Activated T-helper 1 cell treated with anti-CD3 and anti-CD28 coated beads, Interleukin-2, amount 50 U/mL, for 16 hours (primary cell): ENCODE measurements at regions not wholly inside any gene's neighbourhood (a gene's known extent, or its start where the extent isn't known, plus 50 kb on each side); places are given as distances from the start of the nearest gene placed in this dataset.
"Not testable (repeated sequence)": the region's sequence is repeated elsewhere in the genome, so short reads cannot be mapped to it uniquely, and the experiment has no call there.

ENCODE experiments used
- DNase-seq, 2 donors: peaks; one replicate each; pipeline ENCODE4 v3.0.0-alpha.2; 2020; ENCODE audit warnings: low read depth in 1 of 2, low spot score in 1 of 2

DNA sequence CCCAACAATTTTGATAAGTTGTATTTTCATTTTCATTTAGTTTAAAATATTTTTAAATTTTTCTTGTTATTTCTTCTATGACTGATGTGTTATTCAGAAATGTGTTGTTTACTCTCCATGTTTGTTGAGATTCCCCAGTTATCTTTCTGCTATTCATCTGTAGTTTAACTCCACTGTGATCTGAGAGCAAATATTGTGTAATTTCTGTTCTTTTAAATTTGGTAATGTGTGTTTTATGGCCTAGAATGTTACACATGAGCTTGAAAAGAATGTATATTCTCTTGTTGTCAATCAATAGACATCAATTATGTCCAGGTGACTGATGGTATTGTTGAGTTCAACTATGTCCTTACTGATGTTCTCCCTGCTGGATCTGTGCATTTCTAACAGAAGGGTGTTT, 188.2 kb downstream of the CYP26B1 start:
- no peak for DNase-seq

DNA sequence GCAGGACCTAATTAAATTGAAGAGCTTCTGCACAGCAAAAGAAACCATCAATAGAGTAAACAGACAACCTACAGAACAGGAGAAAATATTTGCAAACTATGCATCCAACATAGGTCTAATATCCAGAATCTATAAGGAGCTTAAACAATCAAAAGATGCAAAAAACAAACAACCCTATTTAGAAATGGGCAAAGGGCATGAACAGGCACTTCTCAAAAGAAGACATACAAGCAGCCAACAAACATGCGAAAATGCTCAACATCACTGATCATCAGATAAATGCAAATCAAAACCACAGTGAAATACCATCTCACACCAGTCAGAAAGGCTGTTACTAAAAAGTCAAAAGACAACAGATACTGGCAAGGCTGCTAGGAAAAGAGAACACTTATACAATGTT, 189.2 kb downstream of the CYP26B1 start:
- not testable (repeated sequence) for DNase-seq

DNA sequence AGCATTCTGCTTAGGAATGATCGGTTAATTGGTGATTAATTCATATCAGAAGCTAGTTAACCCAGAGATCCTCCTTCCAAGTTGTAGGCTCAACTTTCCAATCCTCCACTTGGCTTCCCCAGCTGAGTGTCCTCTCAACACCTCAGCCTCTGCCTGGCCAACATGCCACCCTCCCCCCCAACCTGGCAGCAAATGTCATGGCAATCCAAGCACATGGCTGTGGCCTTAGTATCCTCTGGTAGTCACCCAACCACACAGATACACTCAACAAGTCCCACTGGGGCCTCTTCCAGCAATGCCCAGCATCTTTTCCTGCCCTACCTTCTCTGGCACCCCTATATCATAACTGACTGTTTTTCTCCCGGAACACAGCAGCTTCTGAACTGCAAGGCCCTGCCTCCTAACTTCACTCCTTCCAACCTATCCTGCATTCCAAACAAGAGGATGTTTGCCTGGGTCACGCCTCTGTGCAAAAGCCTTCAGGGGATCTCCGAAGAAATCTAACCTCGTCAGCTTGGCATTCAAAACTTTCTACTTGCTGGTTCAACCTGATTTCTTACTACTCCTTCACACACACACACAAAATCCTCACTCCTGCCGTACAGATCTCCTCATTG, 195.0 kb downstream of the CYP26B1 start:
- DNase-seq, result no peak

DNA sequence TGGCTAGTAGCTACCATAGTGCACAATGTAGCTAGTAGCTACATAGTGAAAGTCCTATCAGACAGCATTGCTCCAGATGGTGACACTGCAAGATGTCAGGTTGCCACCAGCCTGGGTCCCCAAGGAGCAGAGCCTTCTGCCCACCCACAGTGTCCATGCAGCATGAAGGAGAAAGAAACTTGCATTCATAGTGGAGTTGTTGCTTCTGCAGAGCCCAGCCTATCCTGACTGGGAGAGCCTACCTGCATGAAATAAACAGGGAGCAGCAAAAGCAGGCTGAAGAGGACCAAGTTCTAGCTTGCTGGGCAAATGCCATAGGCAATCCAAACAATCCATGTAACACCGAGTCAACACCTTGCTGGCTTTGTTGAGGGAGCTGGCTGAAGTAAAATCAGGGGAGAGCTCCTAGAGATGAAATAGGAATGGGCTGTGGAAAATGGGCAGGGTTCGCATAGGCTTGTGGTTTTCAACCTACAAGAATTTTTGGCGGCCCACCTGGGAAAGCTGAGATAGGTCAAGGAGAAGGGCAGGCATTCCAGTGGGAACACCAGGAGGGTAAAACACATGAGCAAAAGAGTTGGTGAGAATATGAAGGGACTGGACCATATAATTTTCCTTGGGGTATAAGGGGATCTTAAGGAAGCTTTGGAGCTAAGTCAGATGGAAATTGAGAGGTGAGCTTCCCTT, 195.8 kb downstream of the CYP26B1 start:
- no peak for DNase-seq

DNA sequence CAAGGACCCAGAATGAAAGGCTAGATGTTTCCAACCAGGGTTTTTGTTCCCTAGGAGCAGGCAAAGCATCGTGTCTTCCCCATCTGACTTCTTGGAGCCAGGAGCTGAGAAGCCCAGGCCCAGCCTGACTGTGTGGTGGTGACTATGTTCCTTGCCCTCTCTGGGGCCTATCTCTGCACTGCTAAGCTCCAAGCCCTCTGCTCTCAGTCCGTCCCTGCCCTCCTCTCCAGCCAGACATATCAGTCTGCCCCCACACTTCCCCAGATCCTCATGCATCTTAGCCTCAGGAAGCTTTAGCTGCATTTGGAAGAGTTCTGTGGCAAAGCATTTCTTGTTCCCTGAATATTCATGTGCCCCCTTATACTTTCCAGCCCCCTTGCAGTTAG, 196.6 kb downstream of the CYP26B1 start:
- no peak for DNase-seq

DNA sequence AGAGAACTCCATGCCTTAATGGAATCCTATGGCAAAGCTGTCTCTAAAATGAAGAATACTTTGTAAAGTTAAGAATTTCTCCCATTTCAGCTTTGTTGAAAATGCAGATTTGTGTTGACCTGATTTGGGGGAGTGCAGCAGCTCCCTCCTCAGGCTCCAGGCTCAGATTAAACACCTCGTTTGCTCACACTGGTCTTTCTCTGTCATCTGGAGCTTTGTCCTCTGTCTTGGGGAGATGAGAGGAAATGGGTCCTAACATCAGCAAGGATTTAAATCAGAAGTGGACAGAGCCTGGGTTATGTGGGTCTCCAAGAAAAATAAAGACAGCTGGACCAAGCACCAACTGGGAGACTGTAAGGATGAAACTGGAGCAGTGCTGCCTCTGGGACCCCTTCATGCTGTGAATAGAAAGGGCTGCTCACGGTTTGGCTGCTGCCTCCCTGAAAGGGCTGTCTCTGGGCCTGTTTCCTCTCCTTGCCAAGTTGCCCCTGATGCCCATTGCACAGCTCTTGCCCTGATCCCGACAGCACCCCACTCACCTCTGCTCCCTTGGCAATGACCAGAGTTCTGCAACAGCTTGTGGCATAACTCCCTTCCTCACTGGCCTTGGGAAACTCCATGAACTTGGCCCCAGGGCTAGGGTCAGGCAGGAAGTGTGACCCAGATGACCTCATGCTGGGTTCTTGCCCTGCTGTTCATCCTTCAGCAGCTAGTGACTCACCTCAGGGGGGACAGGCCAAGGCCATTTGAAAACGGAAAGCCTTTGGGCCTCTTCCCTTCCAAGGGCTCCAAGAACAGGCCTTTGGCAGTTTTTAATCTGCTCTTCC, 197.2 kb downstream of the CYP26B1 start:
- no peak for DNase-seq

DNA sequence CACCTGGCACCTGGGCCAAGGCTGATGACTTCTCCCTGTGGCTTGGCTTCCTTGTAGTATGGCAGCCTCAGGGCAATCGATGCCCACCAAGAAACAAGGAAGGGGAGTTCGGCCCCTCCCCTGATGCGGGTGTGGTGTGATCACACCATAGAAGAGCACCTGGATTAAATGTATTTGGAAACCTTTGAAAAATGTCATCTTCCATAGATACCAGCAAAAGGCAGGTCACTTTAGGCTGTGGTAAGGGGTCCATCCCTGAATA, 198.2 kb downstream of the CYP26B1 start:
- no peak for DNase-seq

DNA sequence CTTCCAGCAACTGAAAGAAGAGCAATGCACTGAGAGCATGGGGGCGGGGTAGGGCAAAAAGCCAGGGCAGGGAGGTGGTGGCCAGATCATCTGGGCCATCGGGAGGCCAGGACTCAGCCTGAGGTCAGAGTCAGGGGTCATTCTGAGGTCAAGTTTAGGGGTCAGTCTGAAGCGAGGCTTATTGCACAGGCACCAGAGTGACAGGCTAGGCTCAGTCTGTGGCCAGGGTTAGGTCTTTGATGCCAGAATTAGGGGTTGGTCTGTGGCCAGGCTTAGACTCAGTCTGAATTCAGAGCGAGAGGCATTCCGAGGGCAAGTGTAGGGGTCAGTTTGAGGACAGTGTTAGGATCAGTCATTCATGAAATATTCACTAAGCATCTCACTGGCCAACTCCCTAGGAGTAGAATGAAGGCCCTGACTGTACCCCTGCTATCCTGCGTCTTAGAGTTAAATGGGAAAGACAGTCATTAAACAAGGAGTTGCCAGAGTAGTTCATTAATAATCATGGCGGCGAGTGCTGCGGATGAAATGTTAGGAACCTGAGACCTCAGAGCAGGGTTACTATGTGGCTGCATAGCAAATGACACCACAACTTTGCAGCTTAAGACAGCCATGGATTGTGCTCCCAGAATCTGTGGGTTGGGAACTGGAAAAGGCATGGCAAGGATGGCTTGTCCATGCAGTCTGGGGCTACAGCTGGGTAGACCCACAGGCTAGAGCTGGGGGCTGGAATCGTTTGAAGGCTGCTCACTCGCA, 198.7 kb downstream of the CYP26B1 start:
- DNase-seq, result no peak

DNA sequence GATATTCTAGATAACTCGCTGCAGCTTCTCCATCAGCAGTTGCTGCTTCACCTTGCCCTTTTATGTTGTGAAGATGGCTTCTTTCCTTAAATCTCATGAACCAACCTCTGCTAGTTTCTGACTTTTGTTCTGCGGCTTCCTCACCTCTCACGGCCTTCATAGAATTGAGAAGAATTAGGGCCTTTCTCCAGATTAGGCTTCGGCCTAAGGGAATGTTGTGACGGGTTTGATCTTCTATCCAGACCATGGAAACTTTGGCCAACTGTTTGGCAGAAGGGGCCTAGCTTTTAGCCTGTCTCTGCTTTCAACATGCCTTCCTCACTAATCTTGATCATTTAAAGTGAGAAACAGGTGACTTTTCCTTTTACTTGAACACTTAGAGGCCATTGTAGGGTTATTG, 199.9 kb downstream of the CYP26B1 start:
- DNase-seq, result no peak

DNA sequence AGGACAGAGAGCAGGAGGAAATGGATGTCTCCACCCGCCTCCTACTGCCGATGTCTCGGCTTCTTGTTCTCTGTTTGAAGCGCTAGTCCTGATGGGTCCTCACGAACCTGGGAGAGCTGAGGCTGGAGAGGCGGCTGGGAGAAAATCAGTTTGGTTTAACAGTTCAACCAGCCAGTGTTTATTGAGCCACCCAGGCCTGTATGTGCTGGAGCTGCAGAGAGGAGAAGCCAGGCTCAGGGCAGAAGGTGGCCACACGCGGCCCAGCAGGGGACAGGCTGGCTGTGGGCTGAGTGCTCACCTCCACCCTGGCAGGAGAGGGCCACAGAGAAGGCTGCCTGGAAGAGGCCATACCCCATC, 202.1 kb downstream of the CYP26B1 start:
- no peak for DNase-seq

DNA sequence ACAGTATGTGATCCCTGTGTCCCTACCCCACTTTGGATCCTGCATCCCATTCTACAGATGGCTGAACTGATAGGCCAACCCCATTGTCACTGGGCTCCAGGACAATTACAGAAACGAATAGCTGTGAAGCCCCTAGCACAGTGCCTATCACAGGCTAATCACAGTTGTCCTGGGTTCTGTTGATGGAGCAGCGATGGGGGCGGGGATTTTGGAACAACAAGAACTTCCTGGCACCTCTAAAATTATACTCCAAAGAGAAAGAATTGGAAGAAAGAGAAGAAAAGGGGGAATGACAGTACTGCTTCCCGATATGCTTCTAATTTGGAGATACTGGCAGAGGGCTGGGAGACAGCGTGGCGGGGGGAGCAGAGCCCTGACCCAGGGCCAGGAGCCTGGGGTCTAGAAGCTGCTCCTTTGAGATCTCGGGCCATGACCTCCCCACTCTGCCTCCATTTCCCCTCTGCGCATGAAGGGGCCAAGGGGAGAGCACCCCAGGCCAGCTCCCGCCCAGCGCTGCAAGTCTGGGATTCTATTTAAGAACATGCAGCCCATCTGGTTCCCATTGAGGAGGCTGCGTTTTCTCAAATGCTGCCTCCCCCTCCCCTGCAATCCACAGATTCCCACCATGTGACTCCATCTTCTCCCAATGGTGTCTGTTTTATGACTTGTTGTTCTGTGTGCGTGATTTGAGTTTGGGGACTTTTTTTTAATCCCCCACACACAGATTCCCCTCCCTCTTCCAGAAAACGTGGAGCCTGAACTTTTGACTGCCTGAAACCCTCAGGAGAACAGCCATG, 202.7 kb downstream of the CYP26B1 start:
- no peak for DNase-seq

DNA sequence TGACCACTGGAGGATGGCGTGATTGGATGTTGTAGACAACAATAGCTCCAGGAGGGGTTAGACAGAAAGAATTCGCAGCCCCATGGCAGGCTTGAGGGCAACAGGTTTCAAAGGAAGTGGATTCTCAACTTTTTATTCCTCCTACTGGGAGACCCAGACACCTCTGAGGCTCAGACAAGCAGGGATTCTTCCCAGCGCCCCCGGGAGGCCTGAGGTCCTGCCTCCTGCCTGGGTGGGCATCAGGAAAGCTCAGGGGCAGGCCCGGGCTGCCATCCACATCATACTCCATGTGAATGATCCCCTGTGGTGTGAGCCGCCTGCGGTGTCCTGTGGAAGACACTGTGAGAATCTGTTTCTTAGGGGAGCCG, 203.5 kb downstream of the CYP26B1 start:
- DNase-seq, result no peak

DNA sequence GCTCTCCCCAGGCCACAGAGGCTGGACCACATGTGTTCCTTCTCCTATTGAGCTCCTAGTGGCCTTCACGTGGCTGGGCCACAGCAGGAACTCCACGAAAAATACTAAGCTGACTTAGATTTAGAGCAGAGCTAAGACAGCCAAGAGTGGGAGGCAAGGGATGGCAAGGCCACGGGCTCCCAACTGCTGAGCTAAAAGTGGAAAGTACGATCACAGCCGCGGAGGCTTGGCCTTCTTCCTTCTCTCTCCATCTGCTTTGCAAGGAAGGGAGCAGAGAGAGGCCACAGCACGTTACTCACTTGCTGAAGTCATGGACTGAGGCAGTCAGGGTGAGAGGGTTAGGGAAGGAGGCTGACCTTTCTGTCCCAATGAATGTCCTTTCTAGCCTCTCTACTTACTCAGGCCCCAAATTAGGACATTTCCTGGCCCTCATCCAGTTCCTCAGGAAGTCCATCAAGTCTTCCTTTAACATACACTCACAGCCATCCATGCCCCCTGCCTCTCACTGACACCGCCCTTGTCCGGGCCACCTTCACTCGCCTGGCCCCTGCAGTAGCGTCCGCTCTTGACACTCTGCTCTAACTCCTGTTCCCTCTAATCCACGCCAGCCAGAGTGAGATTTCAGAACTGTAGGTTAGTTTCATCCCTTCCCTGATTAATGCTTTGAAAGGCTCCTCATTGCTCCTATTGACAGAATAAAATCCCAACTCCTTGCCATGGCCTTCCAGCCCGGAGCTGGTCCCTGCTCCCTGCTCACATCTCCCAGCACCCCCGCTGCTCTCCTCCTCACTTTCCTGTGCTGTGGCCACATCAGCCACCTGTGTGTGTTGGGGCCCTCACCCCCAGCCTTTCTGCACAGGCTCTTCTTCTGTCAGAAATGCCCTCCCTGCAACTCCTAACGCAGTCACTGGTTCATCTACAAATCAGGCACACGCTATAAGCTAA, 204.2 kb downstream of the CYP26B1 start:
- no peak for DNase-seq

DNA sequence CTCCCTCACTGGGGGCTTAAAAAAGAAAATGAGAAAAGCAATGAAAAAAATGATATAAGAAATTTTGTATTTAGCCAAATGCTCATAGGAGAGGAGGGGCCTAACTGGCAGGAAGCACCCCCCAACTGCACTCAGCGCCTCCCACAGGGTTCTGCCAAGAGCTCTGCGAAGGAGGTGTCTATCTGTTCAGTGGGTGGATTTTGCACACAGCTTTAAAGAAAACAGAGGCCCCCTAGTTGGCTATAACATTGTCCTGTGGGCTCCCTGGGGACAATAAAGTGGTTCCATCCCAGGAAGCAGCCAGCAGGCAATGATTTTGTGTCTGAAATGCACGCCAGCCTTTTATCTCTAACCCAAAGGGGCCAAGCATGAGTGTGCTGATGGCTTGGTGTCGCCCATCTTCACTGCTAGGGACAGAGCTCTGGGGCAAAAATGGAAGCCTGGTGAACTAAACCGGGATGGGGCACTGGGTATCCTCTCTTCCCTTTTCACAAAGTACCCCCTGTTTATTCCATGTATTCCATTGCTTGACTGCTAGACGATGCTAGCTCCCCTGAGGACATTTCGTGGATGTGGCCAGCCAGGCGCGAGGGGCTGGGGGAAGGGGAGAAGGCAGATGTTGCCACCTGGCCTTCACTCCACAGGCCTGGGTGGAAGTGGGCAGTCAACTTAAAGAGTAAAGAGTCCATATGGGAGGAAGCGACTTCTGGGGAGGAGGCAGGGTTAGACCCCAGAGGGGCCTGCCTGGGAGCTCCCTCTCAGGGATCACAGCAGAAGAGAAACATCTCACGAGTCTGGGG, 205.7 kb downstream of the CYP26B1 start:
- no peak for DNase-seq

DNA sequence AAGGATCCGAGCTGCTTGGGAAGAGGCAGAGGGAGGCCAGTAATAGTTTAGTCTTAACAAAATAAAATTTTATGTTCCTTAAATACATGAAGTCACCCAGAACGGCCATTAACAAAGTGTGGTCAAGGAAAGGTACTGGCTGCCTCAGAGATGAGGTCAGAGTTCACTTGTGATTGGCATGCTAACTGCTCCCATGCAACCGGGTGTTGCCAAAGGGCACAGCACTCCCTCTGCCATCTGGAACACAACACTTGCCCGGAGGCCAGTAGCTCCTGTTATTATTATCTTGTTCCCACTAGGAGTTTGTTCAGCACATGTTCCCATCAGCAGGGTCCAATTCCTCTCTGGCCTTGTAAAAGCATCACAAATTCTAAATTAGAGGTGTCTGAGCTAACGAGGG, 207.0 kb downstream of the CYP26B1 start:
- DNase-seq, result no peak

DNA sequence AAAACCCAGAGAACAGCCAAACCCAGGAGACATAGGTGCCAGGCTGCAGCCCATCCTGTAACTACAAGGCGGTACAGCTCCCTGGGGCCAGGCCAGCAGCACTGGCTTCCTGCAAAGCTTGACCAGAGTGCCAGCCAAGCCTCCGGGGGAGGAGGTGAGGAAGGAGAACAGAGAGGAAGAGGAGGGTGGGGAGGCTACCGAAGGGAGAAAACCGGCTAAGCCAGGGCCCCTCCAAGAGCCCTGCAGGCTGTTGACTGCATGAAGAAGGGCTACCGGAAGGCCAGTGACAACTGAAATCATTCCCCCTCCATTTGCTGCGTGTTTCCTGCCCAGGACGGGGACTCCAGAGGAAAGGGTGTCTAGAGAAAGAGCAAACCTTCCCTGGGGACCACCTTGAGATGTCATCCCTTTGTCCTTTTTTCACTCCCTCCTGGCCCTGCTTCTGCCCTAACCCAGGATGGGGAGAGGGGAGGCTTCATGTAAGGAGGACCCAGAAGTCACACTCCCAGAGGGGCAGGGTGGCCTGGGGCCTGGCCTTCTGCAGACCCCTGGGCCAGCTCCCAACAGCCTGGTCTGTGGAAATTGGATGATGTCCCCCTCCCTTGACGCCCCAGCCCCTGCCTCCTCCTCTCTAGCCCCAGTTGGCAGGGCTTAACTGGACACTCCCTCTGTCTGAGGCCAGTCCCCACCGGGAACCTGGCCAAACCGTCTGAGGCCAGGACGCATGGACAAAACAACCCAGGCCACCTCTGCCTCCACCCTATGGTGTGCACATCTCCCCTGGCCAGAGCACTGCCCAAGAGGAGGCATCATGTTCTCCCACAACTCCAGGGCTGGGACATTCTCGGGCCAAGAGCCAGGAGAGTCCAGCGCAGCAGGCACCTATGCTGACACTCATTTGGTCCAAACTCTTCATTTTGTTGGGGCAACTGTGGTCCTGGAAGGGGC, 207.8 kb downstream of the CYP26B1 start:
- DNase-seq, result no peak

DNA sequence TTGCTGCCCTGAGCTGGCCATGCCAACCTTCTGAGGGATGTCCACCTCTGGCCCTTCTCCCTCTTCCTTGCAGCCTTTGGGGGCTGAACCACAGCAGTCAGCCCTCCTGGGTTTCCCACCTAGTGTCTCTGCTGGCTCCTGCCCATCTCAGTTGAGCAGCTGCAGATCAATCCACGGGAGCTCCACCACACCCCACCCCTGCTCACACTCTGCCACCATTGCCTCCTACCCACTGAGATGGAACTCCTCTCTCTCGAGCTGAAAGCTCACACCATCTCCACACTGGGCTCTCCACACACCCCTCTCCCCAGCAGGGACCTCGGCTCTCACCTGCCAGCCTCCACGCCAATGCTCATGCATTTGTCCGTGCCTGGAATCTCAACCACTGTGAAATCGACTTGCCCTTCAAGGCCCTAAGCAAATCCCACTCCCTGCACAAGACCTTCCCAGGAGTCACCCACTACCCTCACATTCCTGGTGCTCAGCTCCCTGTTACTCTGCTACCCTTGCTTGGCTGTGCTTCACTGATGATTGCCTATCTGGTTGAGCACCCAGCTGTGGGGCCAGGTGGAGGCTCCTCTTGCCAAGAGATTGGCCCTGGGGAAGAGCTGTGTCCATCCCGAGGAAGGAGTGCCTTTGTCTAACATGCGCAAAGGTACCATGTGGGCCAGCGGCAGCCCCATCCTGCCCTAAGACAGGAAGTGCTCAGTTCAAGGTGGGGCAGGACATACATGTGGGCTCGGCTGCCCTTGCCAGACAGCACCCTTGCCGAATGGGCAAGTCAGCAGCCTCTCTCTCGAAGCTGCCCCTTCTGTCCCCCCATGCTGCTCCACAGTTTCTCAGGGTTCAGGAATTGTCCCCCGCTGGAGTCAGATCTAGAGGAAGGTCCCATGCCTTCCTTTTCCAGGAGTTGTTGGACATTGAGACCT, 208.7 kb downstream of the CYP26B1 start:
- DNase-seq, result no peak
